NCI-H1417 (cell line): ENCODE measurements at regions not wholly inside any gene's neighbourhood (a gene's known extent, or its start where the extent isn't known, plus 50 kb on each side); places are given as distances from the start of the nearest gene placed in this dataset.
A peak's percentile ranks its signal among the peaks of the same experiment; 100 is the strongest.

Experiments used
- DNase-seq, 3 experiments: peaks; one replicate each; lab custom pipeline; 2025; lab: John Stamatoyannopoulos, UW

DNA sequence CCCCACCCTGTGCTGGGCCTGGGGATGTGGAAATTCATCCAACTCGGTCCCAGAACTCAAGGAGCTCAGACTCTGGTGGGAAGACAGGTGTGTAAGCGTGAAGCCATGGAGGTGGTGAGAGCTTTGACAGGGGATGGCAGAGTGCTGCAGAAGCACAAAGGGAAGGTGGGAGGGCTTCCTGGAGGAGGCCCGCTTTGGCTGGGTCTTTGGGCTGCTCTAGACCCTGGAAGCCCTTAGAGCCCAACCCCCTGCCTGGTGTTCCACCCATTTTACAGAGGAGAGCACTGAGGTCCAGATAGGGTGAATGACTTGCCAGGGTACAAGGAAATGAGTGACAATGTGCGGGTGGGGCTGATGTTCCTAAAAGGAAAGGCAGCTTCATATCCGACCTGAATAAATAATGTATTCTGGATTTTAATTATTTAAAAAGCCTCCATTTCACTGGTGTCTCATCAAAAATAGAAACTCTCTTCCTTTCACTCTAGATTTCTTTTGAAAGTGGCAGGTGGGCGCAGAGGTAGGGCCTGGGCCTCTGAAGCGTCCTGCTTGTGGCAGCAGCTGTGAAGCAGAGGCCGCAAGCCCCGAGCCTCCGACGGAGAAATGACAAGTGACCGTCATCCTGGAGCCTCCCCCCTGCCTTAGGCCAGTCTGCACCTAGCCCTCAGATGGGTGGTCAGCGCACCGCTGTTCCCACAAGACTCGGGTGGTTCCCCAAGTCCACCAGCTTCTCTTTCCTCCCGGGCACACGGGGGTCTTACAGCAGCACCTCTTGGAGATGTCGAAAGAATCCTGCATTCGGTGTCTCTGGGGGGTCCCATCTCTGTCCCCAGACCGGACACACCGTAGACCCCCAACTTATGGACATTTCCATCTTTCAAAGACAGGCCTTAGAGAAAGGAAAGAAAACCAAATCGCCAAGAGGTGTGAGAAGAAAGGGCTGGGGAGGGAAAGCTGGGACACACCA is 71.0 kb upstream of the TAF1B start:
- DNase-seq = no peak

DNA sequence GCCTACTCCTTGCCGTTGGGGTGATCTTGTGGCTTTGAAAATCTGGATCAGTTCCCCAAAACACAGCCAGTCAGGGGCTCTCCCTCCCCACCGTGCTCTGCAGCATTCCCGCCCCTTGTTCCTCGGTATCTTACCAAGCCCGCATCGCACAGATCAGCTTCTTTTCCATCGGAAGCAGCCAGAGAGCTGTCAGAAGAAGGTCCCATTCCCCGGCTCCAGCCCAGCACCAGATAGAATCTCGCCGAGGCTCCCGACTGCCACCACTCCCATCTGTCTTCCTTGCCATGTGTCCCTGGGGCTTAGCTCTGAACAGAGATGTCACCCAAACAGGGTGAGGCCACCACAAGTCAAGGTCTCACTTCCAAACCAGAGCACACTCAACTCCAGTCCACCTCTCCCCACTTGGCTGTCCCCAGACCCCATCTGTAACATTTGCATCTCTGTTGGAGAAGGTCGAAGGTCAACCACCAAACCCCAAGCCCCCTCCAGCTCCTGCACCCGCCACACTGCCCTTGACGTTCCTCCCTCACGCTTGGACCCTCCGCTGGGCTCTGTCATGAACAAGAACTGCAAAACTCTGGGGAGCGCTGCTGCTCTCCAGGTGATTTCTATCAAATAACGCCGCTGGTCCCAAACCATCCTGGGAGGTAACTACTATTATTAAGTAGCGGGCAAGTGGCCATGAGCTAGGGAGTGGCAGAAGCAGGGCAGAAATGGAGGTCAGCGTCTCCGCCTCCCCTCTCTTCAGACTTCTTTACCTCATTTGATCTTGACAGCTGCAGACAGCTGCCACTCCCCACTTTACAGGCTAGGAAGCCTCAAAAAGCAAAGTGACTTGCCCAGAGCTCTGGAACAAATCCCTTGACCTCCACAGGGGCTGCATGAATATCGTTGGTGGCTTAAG is 70.0 kb upstream of the TAF1B start:
- DNase-seq = no peak

DNA sequence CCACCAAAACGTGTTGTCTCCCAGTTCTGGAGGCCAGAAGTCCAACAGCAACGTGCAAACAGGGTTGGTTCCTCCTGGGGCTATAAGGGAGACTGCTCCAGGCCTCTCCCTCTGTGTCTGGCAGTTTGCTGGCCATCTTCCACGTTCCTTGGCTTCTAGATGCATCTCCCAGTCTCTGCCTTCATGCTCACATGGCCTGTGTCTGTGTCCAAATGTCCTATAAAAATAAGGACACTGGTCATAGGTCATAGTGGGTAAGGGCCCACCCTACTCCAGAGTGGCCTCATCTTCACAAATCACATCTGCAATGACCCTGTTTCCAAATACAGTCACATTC is 69.4 kb upstream of the TAF1B start:
- no peak for DNase-seq

DNA sequence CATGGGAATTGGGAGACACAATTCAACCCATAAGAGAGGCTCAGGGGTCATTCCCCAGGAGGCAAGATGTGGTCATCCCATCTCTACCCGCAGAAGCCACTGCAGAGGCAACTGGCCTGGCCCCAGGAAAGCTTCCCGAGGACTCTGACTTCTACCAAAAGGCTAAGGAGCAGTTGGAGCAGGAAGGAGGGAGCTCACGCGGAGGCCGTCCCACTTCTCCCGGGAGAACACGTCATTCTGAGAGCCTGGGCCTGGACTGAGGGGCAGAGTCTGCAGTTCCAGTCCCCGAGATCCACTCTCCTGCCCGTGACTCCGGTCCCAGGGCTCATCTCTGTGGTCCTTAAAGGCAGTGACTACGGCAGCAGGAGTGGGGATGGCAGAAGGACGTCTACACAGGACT is 69.0 kb upstream of the TAF1B start:
- no peak for DNase-seq

DNA sequence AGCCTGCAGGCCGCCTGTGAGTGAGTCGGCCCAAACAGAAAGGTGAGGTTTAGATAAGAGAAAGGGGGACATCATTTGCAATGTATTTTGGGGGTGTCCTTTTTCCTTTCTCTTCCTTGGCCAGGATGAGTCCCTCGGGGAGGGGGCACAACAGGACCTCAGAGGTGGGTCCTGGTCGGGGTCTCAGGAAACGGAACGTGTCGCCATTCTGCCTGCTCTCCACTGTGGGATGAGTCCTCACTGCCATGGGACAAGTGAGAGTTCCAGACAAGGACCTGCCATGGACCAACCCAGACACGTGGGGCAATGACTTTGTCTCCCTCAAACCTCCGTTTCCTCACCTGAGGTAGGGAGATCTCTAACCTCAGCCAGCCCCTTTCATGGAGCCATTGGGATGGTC is 67.9 kb upstream of the TAF1B start:
- DNase-seq = no peak

DNA sequence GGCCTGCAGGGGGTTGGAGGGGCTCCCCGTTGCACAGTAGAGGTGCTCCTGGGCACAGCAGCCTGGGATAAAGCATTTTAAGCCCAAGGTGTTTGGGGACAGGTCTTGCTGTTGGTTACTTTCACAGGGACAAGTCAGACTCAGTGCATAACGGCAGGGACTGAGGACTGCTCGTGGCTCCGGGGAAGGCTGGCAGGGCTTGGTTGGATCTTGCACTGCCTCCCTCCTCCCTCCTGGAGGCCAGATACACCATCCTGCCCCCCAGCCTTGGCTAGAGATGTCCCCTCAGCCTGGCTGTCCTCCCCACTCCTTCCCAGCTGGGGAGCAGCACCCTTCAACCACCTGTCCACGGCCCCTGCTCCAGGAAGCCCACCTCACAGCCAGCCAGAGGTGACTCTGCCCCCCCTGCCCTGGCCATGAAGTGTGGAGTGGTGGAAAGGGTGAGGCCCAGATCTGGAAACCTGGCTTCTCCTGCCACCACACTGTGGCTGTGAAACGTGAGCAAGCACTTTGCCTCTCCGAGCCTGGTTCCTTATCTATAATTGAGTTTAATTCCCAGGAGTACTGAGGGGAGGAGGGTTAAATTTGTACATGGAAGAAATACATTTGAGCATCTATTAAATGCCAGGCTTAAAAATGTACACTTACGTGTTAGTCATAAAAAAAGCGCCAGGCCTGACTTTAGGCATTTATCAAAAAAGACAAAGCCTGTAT is 67.1 kb upstream of the TAF1B start:
- no peak for DNase-seq

DNA sequence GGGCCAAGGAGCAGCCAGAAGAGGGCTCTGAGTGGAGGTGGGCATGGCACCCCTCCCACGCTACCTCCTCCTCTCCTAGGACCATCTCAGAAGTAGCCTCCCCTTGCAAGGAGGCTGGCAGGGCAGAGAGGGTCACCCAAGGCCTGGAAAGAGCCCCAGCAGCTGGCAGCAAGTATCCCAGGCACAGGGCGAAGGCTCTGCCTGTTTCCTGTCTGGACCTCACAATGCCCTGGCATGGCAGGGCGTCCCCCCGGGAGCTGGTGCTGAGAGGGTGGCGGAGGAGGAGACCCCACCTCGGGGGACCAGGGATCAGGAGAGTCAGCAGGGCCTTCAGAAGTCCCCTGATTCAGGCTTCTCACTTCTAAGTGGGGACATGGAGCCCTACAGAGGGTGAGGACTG is 66.2 kb upstream of the TAF1B start:
- no peak for DNase-seq

DNA sequence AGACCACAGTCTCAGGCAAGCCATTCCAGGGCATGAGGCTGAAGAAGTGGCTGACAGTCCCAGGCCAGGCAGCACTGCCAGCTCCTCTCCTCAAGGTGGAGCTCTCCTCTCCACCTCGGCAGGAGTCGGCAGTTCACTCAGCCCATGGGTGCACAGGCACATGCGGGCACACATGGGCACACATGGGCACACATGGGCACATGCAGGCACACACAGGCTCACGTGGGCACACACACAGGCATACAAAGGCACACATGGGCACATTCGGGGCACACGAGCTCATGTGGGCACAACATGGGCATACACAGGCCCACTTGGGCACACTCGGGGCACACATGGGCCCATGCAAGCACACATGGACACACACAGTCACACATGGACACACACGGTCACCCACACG is 65.3 kb upstream of the TAF1B start:
- DNase-seq = no peak

DNA sequence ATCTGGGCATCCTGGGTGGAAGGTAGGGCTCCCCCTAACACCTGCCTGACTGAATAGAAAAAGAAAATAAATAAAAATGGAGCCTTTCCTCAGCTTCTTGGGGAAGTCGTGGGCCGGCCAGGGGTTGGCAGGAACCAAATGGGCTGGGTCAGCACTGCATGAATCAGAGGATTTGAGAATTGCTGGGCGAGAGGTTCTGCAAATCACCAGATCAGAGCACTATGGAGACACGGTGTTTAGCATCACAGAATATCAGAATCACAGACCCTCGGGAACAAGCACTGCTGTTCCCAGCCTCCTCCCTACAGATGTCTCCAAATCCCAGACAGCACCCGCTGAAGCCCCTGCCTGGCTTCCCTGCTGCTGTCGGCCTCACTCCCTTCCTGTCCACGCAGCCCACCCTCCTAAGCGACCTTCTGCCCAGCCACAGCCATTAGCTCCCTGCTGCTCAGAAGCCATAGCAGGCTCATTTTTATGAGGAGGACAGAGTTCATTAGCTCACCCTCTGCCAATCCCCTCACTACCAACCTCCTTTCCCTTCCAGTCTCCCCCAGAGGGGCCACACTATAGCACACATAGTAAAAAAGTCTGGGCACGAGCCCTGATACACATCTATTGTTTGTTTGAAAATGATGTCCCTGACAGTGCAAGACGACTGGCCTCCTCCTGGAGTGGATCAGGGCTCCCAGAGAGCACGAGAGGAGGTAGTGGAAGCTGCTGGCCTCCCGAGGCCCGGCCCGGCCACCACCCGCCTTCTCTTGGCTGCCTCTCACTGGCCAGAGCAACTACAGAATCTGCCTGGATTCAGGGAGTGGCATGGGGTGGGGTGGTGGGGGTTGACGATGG is 64.6 kb upstream of the TAF1B start:
- no peak for DNase-seq

DNA sequence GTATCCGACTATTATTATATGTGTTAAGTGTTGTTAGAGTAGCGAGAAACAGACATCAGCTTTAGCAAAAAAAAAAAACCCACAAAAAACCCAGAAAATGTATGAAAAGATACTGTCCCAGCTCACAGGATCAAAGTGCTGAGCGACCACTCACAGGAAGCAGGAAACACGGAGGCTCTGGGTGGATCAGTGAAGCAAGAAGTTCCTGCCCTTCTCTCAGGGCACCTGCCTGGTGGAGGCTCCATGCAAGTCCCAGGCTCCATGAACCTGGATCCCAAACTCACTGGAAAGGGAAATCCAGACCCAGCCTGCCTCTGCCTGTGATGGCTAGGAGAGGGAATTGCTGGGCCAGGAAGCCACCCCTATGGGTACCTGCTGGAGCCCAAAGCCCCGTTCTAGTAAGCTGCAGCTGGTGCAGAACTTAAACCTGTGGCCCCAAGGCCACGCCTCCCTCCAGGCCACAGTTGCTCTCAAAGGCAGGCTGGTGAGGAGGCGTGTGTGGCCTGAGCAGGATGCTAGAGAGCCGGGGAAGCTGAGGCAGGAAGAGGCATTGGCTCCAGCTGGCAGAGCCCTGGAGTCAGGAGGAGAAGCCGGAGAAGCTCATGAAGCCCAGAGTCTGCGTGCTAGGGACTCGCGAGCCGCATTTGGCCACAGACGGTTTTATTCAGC is 63.5 kb upstream of the TAF1B start:
- no peak for DNase-seq

DNA sequence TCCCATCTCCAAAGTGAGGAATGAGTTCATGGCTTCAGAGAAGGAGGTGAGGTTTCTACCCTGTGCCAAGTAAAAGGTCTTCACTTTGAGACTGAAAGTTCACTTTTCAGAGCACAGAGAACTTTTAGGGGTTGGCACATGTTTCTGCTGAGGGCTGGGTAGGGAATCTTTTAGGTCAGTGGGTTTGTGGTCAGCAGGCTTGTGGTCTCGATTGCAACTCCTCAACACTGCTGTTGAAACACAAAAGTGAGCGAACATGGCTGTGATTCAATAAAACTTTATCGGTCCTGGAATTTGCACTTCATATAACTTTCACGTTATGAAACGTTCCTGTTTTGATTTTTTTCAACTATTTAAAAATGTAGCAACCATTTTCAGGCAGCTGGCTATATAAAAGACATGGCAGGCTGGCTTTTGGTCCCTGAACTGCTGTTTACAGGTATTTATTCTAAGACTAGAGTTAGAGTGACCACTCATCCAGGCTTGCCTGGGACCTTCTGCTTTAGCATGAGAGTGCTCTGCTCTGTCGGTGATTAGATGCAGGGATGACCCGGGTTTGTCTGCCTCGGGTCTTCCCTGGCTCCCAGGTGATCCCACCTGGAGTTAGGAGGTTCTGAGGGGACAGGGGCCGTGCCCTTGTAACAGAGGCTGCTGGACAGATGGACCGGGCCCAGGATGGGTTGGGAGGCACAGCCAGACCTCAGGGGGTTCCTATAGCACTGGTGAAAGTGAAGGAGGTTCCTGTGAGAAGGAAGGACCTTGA is 62.7 kb upstream of the TAF1B start:
- no peak for DNase-seq

DNA sequence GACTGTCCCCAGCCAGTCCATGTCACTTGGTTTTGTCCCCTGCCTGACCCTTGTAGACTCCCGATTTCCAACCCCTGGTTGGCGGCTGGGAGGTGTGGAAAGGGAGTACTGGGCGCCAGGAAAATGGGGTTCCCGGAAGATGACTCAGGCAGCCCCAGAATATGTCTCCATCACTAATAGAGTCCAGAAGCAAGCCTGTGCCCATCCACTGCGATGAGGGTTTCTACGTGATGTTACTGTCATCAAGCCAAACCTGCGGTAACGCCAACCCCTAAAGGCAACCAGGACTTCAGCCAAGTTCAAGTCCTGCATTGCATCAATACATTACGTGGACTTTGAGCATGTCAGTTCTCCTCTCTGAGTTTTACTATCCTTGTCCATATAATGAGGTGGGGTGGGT is 62.0 kb upstream of the TAF1B start:
- DNase-seq = no peak

DNA sequence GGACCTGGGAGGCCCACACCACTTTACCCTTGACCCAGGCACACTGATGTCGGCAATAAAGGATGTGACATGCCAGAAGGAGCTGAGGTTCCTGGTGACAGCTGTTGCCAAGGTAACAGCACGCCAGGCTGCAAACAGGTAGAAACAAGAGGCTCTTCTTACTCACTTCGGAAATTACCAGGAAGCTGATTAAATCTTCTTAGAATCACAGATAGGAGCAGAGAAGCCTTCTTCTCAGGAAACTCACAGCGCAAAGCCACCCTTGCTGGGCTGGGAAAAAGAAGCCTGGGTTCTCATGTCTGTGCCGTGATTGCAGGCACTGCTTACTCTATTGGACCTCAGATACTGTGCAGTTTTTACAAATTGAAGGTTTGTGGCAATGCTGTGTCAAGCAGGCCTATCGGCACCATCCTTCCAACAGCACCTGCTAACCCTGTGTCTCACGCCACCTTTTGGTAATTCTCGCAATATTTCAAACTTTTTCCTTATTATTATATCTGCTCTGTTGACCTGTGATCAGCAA is 61.0 kb upstream of the TAF1B start:
- DNase-seq = peak; percentile 56 to 87 (median 72)

DNA sequence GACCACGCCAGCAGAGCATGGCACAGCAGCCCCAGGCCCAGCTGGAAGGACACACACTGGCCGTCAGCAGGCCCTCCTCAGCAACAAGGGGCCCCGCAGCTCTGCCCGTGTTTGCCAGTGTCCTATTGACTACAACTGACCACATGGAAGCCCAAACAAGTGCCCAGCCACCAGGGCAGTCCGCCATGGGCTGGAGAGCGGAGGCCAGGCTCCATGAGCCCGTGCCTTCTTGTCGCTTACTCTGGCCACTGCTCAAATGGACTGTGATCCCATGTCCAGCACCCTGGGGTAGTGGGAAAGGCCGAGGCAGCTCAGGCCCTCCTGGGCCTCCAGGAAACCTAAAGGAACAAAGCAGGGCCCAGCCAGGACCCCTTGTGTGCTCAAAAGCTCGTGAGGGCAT is 53.9 kb upstream of the TAF1B start:
- DNase-seq = no peak

DNA sequence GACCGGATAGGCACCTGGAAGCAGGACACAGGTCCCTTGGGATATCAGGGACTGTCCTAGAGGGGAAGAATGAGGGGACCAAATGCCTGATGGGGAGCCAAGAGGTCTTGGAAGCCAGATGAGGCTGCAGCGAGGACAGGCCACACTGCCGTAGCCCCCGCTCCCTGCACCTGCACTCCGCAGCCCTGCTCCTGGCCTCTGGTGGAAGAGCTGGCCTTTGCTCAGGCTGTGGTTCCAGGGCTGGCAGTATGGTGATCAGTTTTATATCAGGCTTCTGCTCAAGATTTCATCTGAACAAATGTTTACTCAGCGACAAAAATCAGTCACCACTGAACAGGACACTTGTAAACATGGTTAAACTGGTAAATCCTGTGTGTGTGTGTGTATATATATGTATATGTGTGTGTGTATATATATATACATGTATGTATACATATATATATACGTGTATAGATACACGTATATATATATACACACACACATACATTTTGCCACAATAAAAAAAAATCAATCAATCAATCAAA is 52.5 kb upstream of the TAF1B start:
- no peak for DNase-seq

DNA sequence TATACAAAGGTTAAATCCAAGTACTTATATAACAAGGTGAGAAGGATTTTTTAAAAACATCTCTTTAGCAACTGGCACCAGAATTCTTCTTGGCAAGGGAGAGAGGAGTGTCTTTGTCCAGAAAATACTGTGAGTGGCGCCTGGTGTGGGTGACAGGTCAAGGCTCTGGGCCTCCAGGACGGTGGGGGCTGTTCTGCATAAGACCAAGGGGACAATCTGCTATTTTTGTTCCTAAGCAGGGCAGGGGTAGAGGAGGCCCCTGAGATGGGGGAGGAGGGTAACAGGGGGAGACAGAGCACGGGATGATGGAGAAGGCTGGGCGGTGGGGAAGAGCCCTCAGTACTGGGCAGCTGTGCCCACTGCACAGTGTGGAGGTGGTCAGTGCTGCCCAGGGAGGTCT is 51.6 kb upstream of the TAF1B start:
- DNase-seq = no peak

DNA sequence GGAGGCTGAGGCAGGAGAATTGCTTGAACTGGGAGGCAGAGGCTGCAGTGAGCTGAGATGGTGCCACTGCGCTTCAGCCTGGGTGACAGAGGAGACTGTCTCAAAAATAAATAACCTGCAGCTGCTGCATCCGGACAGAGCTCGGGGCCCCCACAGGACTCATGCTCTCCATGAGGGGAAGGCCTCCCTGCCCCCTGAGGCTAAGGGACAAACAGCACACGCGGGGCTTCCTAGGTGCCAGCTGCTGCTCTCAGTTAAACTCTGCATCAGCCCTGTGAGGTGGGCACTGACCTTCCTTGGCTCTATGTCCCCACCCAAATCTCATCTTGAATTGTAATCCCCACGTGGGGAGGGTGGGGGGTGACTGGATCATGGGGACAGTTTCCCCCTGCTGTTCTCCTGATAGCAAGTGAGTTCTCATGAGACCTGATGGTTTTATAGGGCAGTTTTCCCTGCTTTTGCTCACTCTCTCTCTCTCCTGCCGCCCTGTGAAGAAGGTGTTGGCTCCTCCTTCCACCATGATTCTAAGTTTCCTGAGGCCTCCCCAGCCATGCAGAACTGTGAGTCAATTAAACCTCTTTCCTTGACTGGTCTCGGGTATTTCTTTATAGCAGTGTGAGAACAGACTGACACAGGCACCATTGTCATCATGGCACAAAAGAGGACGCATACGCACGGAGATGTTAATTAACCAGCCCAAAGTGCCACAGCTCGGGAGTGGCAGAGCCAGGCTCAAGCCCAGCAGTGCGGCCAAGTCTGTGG is 49.9 kb upstream of the TAF1B start:
- peak in 1 of 3 experiments; percentile 9 for DNase-seq
